ENCODE measurements at regions not wholly inside any gene's neighbourhood (a gene's known extent, or its start where the extent isn't known, plus 50 kb on each side); places are given as distances from the start of the nearest gene placed in this dataset.
"Not testable (repeated sequence)": the region's sequence is repeated elsewhere in the genome, so short reads cannot be mapped to it uniquely, and the experiment has no call there.

DNA sequence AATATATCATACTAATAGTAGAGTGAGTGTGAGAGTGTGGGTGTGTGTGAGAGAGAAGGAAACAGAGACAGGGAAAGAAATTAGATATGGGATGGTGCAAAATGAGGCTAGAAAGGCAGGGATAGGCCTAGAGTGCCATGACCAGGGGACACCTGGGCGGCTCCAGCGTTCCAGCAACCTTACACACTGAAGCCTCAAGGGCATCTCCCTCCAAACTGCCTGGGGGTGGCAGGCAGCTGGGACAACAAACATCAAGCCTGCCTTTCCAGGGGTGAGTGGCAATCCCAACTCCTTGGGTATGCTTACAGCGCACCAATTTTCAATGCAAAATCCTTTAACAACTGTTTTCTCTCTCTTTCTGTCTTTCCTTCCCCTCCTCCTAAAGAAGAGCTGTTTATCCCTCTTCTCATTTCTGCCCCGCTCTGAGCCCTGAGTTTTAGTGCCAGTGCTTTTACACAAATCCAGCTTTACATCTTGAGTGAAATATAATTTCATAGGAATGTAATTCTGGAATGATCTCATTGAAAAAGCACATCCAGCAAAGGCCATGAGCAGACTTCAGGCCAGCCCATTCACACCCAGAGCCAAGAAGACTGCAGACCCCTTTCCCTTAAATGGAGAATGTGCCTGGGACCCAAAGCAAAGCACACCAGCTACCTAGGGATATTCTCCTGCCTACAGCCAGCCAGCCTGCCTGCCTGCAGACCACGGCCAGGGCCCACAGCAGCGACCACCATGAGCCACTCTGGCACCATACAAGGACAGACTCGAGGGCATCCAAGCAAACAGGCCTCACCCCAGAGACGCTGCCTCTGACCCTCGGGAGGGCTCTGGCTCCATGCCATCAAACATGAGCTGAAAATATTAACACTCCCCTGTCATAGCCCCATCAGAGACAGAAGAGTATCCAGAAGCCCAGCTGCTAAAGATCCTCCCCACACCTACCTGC is 90.3 kb downstream of the RPL27A start:
- DNase-seq (ENCODE audit: low read depth), result no peak

- DNase-seq (ENCODE audit: low read depth), result no peak
These were observed 91.4 kb downstream of the RPL27A start for GRCh38 chr11:8773916-8774539.

GRCh38 chr11:8774916-8775315 is 92.3 kb downstream of the RPL27A start:
- not testable (repeated sequence) for DNase-seq (ENCODE audit: low read depth)

DNA sequence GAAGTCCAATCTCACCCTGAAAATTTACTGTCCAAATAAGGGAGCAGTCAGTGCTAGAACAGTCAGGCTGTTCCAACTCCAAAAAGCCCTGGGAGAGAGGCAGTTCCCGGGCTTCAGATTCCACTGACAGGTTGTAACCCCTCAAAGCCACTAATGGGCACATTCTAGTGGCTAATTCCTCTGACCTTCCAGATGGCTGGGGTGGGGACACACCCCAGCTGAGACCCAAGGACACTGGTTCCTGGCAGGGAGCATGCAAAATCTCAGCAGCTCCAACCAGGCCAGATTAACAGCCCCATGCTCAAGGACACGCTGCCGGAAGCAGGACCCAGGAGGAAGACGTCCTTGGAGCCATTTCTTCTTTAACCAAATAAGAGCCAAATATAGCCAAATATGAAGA is 92.7 kb downstream of the RPL27A start:
- no peak for DNase-seq (ENCODE audit: low read depth)

DNA sequence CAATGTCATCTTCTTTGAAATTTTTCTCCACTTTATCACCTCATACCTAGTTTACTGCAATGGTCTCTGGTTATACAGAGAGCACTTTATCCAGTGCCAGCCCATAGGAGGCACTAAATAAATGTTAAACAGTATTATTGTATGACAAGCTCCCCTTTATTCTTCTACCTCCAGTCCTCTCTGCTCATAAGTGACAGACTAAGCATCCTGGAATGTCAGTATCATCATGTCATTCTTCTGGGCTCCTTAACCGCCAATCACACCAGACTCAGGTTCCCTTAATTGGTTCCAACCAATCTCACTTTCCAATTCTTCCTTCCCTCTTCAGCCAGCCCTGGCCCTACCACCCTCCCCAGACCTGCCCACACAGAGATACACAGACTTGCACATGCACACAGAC is 93.1 kb downstream of the RPL27A start:
- DNase-seq (ENCODE audit: low read depth), result no peak

DNA sequence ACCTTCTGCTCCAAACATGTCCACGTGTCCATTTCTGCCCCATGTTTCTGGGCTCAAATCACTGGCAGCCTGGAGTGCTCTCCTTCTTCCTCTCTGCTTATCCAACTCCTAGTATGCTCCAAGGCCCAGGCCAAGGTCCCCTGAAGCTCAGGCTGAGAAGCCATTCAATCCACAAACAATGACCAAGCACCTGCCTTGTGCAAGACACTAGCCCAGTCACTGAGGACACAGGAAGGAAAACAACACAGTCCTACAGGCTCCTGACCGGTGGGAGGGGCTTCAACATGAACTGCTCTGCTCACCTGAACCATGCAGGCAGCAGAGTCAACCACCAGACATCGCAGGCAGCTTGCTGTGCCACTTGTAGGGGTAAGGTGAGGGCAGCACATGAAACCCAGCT is 93.6 kb downstream of the RPL27A start:
- no peak for DNase-seq (ENCODE audit: low read depth)

- DNase-seq (ENCODE audit: low read depth), result peak; percentile 34
These were observed 95.5 kb downstream of the RPL27A start for GRCh38 chr11:8777907-8778767.

DNA sequence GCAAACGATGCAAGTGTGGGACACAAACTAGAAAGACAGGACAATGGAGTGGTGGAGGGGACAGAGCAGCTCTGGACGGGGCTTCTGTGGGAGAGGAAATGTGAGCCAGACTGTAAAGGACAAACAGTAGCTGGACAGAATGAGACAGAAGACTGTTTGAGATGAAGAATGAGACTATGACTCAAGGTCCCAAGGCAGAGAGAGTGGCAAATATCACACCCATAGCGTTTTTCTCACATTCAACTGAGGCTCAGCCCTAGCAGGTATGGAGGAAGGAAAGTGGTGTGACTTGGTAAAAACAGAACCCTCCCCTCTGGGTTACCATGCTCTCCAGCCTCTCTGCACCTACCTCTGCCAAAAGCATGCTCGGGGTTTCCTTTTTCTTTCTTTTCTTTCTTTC is 96.5 kb downstream of the RPL27A start:
- DNase-seq (ENCODE audit: low read depth), result no peak

DNA sequence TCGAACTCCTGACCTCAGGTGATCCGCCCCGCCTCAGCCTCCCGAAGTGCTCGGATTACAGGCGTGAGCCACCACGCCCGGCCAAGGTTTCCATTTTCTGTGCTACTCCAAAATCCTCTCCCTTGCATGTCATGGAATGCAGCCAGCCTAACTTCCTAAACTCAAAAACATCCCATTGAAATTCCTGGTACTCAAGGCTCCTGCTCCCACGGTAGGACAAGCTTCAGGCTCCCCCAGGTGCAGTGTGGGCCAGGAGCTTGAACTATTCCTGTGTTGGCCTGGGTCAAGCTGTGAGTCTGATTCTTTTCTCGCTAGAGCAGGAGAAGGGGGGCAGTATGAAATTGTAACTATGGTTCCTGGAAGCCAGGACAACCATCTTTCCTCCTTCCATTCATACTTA is 97.1 kb downstream of the RPL27A start:
- DNase-seq (ENCODE audit: low read depth), result no peak

GRCh38 chr11:8784954-8785353 is 102.4 kb downstream of the RPL27A start:
- DNase-seq (ENCODE audit: low read depth), result no peak

DNA sequence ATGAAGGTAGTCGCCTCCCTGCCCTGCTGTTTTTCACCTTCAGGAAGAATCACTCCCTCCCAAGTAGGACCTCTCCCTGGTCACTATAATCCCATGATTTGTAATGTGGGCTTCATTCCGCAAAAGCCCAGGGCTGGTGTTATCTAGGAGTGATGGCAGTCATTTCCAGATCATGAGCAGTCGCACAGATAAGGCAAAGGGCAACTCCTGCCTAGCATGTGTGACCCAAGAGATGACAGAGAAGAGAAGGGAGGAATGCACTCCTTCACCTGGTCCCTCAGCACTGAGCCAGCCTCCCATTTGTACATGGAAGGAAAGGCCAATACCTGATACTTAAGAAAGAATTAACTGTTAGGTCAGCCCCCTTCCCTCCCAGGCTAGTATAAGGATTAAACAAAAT is 102.9 kb downstream of the RPL27A start:
- no peak for DNase-seq (ENCODE audit: low read depth)

GRCh38 chr11:8785998-8786397 is 103.4 kb downstream of the RPL27A start:
- DNase-seq (ENCODE audit: low read depth), result no peak

GRCh38 chr11:8786933-8787332 is 104.3 kb downstream of the RPL27A start:
- no peak for DNase-seq (ENCODE audit: low read depth)

DNA sequence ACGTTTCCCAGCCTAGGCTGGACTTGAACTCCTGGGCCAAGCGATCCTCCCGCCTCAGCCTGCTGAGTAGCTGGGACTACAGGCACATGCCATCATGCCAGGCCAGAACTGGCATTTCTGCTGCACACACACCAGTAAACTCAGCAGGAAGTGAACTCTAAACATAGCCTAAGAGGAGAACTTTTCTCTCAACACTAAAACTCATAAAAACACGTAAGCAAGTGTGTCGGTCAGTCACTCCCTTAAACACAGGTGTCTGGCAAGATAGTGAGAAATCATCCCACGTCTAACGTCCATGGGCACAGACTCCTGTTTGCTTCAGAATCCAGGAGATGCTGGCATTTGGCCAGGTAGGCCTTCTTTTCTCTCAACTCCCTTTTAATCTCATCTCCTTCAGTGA is 104.8 kb downstream of the RPL27A start:
- DNase-seq (ENCODE audit: low read depth), result no peak

DNA sequence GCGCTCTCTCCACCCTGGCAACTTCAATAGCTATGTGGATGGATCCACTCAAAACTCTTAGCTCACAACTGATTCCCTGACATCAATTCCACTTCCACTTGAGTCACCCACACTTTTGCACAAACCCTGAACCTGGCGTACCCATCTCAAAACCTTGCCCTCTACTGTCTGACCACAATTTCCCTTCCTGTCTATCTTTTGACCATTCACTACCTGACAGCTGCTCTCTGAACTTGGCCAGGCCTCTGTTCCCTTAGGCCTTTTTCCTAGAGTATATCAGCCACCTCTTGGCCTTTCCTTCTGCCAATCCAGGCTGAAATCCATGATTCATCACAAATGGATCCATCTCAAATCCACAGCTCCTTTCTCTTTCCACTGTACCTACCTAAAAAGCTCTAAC is 106.0 kb downstream of the RPL27A start:
- no peak for DNase-seq (ENCODE audit: low read depth)

DNA sequence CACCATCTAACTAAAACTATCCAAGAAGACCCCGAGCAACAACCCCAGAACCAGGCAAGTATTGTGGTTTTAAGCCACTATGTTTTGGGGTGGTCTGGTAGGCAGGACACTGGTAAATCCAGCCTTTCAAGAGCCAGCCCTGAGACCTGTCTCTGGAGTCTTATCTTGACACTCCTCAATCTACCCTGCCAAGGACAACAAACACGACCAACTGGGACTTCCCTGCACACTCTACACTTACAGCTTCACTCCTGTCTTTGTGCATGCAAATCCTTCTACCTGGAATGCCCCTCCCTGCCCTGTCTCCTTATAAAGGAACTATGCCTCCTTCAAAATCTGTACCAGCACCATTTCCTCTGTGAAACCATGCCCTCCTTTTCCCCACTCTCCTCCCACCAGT is 107.3 kb downstream of the RPL27A start:
- no peak for DNase-seq (ENCODE audit: low read depth)

- no peak for DNase-seq (ENCODE audit: low read depth)
These were observed 108.4 kb downstream of the RPL27A start for GRCh38 chr11:8790968-8791367.

- DNase-seq (ENCODE audit: low read depth), result no peak
These were observed 110.1 kb downstream of the RPL27A start for GRCh38 chr11:8792710-8793109.

GRCh38 chr11:8793114-8793777 is 110.7 kb downstream of the RPL27A start:
- DNase-seq (ENCODE audit: low read depth), result no peak

- DNase-seq (ENCODE audit: low read depth), result no peak
These were observed 111.5 kb downstream of the RPL27A start for GRCh38 chr11:8794126-8794525.

GRCh38 chr11:8794677-8795103 is 112.1 kb downstream of the RPL27A start:
- DNase-seq (ENCODE audit: low read depth), result no peak

DNA sequence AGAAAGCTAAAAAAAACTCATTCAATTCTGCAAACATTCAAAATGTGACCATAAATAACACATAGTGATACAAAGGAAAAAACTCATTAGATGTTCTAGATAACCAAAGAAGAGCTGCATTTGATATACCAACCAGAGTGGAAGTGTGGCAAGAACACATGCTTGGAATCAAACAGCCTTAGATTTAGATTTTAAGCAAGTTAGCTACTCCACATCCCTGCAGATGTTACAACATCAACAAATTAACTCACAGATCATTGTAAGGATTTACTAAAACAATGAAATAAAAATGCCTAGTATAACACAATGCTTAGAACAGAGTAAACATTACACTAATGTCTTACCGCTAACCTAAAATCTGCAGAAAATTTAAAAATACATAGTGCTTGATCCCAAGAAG is 114.0 kb upstream of the AKIP1 start:
- DNase-seq (ENCODE audit: low read depth), result no peak
